ENCODE measurements at regions not wholly inside any gene's neighbourhood (a gene's known extent, or its start where the extent isn't known, plus 50 kb on each side); places are given as distances from the start of the nearest gene placed in this dataset.

DNA sequence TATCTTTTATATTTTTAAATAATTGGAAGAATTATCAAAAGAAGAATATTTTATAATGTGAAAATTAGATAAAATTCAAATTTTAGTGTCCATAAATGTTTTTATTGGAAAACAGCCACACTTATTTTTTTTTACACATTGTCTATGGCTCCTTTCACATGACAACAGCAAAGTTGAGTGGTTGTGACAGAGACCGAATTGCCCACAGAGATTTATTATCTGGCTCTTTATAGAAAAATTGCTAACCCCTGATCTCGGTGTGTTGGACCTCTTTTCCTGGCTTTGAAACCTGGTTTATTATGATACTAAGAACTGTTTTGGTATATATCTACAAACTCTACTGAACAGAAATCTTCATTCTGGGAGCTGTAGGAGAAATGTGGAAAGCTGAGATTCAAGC is 269.1 kb upstream of the UMPS start:
- H3K4me3 ChIP-seq (replicated peaks; ENCODE audit: low read depth, low read length), result no peak overlapping the region
- no peak for DNase-seq (ENCODE audit: extremely low read depth, low read depth)
- TF ChIP-seq, protein P1, sequence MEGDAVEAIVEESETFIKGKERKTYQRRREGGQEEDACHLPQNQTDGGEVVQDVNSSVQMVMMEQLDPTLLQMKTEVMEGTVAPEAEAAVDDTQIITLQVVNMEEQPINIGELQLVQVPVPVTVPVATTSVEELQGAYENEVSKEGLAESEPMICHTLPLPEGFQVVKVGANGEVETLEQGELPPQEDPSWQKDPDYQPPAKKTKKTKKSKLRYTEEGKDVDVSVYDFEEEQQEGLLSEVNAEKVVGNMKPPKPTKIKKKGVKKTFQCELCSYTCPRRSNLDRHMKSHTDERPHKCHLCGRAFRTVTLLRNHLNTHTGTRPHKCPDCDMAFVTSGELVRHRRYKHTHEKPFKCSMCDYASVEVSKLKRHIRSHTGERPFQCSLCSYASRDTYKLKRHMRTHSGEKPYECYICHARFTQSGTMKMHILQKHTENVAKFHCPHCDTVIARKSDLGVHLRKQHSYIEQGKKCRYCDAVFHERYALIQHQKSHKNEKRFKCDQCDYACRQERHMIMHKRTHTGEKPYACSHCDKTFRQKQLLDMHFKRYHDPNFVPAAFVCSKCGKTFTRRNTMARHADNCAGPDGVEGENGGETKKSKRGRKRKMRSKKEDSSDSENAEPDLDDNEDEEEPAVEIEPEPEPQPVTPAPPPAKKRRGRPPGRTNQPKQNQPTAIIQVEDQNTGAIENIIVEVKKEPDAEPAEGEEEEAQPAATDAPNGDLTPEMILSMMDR (IDR thresholded peaks at IDR 0.05; ENCODE audit: low read depth, low read length, missing control alignments), result no peak

DNA sequence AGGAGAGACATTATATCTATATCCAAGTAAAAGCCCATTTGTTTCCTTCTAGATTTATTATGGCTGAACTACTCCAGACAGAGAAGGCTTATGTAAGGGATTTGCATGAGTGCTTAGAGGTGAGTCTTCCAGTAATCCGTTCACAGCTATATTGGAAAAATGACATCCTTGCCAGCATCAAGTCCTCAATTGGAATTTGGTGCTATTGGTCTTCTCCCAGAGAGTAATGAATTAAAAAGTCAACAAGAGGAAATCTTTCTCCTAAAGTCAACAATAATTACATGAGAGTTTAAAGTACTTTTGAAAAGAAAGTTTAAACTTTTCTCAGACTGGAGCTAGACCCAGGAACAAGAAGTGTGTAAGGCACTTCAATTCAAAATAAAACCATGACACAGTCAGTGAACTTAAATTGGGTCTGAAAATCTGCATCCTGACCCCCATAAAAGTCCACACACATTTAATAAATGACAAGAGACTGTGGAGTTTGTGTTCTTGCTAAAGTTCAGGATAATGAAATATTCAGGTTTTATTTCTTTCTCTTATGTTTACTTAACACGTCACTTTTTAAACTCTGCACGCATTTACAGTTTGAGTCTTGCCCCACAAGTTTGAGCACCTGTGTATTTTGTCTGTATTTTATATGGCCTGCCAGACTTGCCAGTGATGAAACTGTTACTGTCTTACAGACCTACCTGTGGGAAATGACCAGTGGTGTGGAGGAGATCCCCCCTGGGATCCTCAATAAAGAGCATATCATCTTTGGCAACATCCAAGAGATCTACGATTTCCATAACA is 268.2 kb upstream of the UMPS start:
- TF ChIP-seq, protein P1 (IDR thresholded peaks at IDR 0.05; ENCODE audit: low read depth, low read length, missing control alignments), result no peak
- no peak overlapping the region for H3K4me3 ChIP-seq (replicated peaks; ENCODE audit: low read depth, low read length)
- no peak for DNase-seq (ENCODE audit: extremely low read depth, low read depth)

DNA sequence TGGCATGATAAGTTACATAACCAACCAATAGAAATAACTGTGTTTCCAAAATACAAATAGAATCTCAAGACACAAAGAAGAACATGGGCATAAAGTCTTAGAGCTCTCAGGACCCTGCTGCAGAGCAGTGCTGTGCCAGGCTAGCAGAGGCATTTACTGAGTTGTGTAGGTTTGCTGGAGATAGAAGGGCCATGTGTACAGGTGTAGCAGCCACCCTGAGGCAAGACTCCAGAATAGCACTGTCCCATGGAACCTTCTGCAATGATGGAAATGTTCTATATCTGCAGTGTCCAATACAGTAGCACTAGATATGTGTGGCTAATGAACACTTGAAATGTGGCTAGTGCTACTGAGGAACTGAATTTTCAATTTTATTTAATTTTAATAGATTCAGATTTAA is 267.0 kb upstream of the UMPS start:
- no peak for DNase-seq (ENCODE audit: extremely low read depth, low read depth)
- TF ChIP-seq, protein P1 (IDR thresholded peaks at IDR 0.05; ENCODE audit: low read depth, low read length, missing control alignments), result no peak
- no peak overlapping the region for H3K4me3 ChIP-seq (replicated peaks; ENCODE audit: low read depth, low read length)

DNA sequence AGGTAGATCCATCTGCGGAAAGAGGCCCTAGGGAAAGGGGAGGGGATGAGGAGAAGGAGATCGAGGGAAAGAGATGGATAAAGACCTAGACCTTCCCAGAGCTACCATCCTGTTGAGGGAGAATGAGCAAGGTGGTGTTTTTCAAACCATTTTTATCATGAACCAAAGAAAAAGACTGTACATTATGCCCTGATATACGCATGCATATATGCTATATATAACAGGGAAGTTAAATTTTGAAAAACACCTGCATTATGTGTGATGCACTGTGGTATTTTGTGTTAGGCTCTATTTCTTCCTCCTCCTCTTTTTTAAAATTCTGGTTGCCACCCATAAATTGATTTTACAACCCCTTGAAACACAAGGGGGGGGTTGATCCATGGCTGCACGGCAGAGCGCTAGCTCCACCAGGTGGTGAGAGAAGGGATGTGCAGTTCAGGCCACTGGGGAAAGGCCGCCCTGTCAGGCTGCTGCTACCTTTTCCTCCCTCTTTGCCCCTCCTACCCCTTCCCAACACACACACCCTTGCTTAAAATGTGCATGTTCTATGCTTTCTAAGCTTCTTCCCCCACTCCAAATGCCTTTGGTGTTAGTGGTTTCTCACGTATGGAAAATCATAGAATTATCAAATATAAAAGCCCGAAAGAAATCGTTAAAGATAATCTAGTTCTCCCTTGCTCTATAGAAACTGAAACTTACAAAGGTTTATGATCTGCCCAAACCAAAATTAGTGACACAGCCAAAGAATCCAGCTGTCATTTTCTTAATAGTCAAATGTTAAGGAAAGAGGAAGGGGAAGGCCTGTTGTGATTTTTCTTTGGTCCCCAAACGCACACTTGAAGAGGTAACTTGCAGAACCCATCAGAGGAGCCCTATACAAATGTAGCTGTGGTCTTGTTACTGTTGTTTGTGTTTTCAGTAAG is 262.0 kb upstream of the UMPS start:
- no peak for DNase-seq (ENCODE audit: extremely low read depth, low read depth)
- TF ChIP-seq, protein P1 (IDR thresholded peaks at IDR 0.05; ENCODE audit: low read depth, low read length, missing control alignments), result peak; percentile 99
- H3K4me3 ChIP-seq (replicated peaks; ENCODE audit: low read depth, low read length), result no peak overlapping the region

DNA sequence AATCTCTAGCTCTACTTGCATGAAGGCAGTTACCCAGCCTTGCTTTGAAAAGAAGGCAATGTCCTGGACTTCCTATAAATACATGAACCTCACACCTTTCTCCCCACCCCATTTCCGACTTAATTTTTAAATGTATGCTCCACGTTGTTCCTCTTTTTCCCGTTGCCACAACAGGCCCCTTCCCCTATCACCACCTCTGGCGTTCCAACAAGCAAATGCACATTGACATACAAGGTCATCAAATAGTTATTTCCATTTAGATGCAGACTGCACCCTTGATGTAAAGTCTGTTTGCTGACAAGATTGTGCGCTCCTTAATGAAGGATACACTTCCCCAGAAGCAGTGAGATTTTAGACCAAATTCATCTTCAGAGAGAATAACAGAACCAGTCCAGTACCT is 260.7 kb upstream of the UMPS start:
- H3K4me3 ChIP-seq (replicated peaks; ENCODE audit: low read depth, low read length), result no peak overlapping the region
- TF ChIP-seq, protein P1 (IDR thresholded peaks at IDR 0.05; ENCODE audit: low read depth, low read length, missing control alignments), result no peak
- DNase-seq (ENCODE audit: extremely low read depth, low read depth), result no peak

DNA sequence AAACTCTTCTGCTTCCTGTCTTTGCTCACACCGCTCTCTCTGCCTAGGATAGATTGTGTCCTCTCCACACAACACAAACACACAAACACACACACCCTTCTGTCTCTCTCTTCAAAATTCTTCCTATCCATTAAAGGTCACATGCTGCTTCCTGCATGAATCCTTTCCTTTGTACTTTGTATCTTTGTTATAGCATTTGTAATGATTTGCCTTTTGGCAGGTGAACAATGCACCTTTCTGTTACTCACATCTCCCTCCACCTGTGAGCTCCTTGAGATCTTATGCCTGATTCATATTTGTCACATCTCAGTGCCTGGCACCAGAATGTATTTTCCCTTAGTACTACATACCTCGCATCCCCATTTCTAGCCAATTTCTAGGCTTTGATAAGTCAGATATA is 251.4 kb upstream of the UMPS start:
- no peak overlapping the region for H3K4me3 ChIP-seq (replicated peaks; ENCODE audit: low read depth, low read length)
- DNase-seq (ENCODE audit: extremely low read depth, low read depth), result no peak
- TF ChIP-seq, protein P1 (IDR thresholded peaks at IDR 0.05; ENCODE audit: low read depth, low read length, missing control alignments), result no peak

Measured in HFF-Myc (cell line).